ENCODE measurements at regions not wholly inside any gene's neighbourhood (a gene's known extent, or its start where the extent isn't known, plus 50 kb on each side); places are given as distances from the start of the nearest gene placed in this dataset.

DNA sequence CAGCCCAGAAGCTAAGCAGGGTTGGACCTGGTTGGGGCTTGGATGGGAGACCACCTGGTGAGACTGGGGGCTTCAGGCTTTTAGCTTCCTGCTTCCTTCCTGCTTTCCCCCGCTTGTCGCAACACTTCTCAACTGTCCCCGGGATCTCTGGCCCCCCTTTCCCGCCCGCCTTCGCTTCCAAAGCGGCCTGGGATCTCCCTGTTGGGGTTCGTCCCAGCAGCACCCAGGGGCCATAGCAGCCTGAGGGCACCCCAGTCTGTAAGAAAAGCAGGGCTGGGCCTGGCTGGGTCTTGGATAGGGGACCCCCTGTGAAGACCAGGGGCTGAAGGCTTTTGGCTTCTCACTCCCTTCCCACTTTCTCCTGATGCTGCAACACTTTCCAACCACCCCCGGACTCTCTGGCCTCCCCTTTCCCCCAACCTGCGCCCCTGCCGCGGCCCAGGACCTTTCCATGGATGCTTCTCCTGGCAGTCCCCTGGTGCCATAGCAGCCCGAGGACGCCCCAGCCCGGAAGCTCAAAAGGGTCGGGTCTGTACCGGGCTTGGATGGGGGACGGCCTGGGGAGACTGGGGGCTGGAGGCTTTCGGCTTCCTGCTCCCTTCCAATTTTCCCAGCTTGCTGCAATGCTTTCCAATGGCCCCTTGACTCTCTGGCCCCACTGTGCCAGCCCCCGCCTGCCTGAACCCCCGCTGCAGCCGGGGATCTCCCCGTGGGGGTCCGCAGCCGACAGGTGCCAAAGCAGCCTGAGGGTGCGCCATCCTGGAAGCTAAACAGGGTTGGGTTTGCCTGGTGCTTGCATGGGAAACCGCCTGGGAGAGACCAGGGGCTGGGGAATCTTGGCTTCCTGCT, 2276.2 kb downstream of the TP53TG3F start:
- DNase-seq = no peak

DNA sequence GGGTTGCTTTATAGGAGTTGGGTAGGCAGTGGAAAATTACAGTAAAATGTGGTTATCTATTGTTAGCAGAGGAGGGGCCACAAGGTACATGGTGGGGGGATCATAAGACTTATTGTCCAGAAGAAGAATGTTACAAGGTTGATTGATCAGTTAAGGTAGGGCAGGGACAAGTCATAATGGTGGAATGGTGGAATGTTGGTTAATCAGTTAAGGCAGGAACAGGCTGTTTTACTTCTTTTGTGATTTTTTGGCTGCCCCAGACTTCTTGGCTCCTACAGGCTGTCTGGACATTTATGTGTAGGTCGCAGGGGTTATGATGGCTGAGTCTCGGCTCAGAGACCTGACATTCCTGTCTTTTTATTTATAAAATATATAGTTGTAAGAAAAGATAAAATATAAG, 2277.1 kb downstream of the TP53TG3F start:
- DNase-seq = no peak

DNA sequence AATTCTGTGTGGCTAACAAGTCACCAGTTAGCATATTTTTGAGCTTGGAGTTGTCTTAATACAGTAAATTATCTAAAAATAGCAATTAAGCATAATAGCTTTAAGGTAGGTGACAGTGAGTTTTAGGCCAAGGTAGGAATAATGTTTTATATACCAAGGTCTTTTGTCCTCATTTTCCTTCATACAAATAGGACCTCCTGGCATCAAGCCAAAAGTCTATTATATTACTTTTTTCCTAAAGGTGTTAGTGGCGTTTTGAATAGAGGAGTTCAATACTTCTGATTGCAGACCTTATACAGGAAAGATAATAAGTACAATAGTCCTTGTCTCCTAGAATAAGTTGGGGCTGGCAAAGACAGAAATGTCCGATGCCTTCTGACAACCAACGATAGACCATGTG, 2277.7 kb downstream of the TP53TG3F start:
- no peak for DNase-seq

DNA sequence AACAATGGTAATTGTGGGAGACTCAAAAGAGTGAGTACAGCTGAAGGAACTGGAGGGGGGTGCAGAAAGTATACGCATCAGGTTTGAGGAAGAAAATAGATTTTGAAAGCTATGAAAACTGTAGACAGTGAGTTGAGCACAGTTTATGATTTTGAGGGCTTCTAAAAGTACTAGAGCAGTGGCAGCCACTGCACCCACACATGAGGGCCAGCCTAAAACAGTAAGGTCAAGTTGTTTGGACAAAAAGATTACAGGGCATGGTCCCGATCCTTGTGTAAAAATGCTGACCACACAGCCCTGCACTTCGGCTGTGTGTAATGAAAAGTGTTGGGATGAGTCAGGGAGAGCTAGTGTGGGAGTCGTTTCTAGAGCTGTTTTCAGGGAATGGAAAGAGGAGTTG, 2282.1 kb downstream of the TP53TG3F start:
- DNase-seq = no peak

DNA sequence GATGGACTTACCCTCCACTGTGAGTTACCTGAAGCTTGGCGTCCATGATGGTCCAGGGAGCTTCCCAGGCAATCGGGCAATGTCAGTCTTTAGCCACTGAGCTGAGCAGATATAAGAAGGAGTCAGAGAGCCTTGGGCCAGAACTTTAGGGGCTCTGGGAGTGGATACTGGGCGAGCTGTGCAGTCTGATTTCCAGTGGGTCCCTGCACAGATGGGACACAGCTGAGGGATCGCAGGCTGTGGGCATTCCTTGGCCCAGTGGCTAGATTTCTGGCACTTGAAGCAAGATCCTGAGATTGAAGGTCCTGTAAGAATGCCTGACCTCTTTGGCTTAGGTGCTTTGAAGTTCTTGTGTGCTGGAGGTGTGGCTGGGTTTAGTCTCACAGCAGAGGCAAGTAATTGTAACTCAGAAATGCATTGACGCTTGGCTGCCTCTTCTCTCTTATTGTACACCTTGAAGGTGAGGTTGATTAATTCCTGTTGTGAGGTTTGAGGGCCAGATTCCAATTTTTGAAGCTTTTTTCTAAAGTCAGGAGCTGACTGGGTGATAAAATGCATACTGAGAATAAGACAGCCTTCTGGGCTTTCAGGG, 2283.8 kb downstream of the TP53TG3F start:
- no peak for DNase-seq

DNA sequence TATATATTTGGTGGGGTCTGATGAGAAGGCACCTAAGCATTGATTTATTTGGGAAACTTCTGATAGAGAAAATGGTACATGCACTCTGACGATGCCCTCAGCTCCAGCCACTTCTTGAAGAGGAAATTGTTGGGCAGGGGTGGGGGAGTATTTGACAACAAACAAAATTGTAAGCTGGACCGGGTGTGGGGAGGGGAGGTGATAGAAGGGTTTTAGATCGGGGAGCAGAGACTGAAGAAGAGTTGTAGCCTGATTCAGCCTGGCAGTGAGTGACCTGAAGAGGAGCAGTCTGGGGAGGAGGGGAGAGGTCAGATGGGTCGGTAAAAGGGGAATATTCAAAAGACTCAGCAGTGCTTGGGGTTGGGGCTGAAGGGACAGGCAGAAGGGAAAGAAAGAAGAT, 2284.7 kb downstream of the TP53TG3F start:
- no peak for DNase-seq

DNA sequence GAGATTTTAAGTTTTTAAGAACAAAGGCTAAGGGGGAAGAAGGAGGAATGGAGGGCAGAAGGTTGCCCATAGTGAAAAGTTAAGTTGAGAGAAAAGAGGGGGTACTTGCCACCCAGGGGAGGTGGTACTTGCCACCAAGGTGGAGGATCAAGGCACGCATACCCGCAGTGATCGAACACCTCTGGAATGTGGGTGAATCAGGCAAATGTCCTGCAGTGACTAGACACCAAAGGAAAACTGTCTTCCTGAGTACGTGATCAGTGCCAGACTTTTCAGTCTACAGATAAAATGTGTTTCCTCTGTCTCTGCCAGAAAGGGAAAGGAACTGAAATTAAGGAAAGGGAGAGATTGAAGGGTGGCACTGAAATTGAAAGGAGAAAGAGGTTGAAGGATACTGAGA, 2285.3 kb downstream of the TP53TG3F start:
- DNase-seq = no peak

DNA sequence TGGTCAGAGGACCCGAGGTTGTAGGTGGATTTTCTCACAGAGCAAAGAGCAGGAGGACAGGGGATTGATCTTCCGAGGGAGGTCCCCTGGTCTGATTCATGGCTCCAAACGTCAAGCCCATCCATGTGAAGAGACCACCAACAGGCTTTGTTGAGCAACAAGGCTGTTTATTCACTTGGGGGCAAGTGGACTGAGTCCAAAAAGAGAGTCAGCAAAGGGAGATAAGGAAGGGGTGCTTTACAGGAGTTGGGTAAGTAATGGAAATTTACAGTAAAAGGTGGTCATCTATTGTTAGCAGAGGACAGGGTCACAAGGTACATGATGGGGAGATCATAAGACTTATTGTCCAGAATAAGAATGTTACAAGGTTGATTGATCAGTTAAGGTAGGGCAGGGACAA, 2285.8 kb downstream of the TP53TG3F start:
- no peak for DNase-seq

DNA sequence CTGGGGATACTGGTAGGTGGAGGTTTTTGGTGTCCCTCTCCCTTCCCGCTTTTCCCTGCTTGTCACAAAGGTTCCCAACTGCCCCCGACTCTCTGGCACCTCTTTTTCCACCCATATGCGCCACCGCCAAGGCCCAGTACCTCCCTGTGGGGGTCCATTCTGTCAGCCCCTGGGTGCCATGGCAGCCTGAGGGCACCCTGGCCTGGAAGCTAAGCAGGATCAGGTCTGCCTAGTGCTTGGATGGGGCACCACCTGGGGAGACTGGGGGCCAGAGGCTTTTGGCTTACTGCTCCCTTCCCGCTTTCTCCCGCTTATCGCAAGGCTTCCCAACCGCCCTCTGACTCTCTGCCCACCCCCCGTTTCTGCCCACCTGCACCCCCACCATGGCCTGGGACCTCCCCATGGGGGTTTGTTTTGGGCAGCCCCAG, 2286.4 kb downstream of the TP53TG3F start:
- no peak for DNase-seq

DNA sequence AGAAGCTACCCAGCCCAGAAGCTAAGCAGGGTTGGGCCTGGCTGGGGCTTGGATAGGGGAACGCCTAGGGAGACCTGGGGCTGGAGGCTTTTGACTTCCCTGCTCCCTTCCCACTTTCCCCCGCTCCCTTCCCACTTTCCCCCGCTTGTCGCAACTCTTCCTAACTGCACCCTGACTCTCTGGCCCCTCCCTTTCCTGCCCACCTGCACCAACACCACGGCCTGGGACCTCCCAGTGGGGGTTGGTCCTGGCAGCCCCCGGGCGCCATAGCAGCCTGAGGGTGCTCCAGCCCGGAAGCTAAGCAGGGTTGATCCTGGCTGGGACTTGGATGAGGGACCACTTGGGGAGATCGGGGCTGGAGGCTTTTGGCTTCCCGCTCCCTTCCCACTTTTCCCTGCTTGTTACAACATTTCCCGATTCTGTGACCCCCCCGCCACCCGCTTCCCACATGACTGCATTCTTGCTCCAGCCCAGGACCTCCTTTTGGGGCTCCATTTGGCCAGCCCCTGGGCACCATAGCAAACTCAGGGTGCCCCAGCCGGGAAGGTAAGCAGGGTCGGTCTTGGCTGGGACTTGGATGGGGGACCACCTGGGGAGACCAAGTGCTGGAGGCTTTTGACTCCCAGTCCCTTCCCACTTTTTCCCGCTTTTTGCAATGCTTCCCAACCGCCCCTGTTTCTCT, 2287.0 kb downstream of the TP53TG3F start:
- no peak for DNase-seq

DNA sequence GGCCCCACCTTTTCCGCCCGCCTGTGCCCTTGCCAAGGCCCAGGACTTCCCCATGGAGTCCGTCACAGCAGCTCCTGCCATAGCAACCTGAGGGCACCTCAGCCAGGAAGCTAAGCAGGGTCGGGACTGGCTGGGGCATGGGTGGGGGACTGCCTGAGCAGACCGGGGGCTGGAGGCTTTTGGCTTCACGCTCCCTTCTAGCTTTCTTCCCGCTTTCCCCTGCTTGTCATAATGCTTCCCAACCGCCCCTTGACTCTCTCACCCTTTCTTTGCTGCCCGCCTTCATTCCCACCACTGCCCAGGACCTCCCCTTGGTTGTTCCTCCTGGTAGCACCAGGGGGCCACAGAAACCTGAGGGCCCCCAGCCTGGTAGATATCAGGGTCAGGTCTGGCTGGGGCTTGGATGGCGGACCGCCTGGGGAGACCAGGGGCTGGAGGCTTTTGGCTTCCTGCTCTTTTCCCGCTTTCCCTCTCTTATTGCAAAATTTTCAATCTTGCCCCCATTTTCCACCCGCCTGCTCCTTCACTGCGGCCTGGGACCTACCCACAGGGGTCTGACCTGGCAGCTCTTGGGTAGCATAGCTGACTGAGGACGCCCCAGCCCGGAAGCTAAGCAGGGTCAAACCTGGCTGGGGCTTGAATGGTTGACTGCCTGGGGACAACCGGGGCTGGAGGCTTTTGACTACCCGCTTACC, 2287.7 kb downstream of the TP53TG3F start:
- DNase-seq = no peak

DNA sequence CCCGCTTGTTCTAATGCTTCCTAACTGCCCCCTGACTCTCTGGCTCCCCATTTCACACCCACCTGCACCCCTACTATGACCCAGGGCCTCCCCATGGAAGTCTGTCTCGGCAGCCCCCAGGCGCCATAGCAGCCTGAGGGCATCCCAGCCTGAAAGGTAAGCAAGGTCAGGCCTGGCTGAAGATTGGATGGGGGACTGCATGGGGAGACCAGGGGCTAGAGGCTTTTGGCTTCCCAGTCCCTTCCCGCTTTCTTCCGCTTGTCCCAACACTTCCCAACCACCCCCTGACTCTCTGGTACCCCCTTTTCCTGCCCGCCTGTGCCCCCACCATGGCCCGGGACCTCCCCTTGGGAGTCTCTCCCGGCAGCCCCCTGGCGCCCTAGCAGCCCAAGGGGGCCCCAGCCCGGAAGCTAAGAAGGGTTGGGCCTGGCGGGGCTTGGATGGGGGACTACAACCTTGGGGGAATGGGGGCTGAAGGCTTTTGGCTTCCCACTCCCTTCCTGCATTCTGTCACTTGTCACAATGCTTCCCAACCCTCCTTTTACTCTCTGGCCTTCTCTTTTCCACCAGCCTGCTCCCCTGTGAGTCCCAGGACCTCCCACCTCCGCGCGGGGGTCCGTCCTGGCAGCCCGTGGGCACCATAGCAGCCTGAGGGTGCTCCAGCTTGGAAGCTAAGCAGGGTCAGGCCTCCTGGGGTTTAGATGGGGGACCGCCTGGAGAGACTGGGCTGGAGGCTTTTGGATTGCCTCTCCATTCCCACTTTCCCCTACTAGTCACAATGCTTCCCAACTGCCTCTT, 2288.4 kb downstream of the TP53TG3F start:
- no peak for DNase-seq

DNA sequence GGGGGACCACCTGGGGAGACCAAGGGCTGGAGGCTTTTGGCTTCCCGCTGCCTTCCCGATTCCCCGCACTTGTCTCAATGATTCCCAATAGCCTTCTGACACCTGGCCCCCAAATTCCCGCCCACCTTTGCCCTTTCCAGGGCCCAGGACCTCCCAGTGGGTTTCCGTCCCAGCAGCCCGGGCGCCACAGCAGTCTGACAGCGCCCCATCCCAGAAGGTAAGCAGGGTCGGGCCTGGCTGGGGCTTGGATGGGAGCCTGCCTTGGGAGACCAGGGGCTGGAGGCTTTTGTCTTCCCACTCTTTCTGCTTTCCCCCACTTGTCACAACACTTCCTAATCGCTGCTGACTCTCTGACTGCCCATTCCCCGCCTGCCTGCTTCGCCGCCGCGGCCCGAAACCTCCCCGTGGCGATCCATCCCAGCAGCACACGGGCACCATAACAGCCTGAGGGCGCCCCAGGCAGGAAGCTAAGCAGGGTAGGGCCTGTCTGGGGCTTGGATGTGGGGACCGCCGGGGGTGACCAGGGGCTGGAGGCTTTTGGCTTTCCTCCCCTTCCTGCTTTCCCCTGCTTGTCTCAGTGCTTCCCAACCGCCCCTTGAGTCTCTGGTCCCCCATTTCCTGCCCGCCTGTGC, 2289.3 kb downstream of the TP53TG3F start:
- no peak for DNase-seq

DNA sequence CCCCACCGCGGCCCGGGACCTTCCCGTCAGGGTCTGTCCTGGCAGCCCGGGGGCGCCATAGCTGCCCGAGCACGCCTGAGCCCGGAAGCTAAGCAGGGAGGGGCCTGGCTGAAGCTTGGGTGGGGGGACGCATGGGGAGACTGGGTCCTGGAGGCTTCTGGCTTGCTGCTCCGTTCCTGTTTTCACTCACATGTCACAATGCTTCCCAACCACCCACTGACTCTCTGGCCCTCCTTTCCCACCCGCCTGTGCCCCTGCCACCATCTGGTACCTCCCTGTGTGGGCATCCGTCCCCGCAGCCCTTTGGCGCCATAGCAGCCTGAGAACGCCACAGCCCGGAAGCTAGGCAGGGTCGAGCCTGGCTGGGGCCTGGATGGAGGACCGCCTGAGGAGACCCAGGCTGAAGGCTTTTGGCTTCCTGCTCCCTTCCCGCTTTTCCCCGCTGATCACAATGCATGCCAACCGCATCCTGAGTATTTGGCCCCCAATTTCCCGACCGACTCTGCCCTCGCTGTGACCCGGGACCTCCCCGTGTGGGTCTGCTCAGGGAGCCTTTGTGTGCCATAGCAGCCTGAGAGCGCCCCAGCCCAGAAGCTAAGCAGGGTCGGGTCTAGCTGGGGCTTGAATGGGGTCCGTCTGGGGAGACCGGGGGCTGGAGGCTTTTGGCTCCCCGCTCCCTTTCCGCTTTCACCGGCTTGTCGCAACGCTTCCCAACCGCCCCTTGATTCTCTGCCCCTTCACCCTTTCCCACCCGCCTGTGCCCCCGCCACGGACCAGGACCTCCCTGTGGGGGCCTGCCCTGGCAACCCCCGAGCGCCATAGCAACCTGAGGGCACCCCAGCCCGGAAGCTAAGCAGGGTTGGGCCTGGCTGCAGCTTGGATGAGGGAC, 2290.1 kb downstream of the TP53TG3F start:
- no peak for DNase-seq

DNA sequence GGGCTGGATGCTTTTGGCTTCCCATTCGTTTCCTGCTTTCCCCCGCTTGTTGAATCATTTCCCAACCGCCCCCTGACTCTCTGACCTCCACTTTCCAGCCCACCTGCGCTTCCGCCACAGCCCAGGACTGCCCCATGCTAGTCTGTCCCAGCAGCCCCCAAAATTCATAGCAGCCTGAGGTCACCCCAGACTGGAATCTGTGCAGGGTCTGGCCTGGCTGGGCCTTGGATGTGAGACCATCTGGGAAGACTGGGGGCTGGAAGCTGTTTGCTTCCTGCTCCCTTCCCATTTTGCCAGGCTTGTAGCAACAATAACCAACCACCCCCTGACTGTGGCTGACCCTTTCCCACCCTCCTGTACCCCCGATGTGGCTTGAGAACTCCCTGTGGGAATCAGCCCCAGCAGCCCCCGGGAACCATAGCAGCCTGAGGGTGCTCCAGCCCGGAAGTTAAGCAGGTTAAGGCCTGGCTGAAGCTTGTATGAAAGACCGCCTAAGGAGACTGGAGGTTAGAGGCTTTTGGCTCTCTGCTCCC, 2290.8 kb downstream of the TP53TG3F start:
- DNase-seq = no peak

DNA sequence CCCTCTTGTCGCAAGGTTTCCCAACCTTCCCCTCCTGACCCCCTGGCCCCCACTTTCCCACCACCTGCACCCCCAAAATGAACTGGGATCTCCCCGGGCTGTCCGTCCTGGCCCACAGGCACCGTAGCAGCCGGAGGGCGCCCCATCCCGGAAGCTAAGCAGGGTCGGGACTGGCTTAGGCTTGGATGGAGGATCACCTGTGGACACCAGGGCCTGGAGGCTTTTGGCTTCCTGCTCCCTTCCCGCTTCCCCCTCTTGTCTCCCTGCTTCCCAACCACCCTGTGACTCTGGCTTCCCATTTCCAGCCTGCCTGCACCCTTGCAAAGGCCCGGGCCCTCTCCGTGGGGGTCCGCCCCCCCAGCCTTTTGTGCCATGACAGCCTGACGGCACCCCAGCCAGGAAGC, 2291.3 kb downstream of the TP53TG3F start:
- no peak for DNase-seq

DNA sequence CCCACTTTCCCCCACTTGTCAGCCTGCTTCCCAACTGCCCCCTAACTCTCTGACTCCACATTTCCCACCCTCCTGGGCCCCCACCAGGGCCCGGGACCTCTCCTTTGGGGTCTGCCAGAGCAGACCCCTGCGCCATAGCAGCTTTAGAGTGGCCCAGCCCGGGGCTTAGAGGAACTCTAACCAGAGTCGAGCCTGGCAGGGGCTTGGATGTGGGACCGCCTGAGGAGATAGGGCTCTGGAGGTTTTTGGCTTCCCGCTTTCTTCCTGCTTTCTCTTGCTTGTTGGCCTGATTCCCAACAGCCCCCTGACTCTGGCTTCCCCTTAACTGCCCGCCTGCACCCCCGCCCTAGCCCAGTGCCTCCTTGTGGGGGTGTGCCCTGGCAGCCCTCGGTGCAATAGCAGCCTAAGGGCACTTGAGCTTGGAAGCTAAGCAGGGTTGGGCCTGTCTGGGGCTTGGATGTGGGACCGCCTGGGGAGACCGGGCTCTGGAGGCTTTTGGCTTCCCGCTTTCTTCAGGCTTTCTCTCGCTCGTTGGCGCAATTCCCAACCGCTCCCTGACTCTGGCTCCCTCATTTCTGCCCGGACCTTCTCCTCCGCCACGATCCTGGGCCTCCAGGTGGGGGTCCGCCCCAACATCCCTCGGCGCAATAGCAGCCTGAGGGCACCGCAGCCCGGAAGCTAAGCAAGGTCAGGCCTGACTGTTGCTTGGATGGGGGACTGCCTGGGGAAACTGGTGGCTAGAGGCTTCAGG, 2292.0 kb downstream of the TP53TG3F start:
- DNase-seq = no peak

DNA sequence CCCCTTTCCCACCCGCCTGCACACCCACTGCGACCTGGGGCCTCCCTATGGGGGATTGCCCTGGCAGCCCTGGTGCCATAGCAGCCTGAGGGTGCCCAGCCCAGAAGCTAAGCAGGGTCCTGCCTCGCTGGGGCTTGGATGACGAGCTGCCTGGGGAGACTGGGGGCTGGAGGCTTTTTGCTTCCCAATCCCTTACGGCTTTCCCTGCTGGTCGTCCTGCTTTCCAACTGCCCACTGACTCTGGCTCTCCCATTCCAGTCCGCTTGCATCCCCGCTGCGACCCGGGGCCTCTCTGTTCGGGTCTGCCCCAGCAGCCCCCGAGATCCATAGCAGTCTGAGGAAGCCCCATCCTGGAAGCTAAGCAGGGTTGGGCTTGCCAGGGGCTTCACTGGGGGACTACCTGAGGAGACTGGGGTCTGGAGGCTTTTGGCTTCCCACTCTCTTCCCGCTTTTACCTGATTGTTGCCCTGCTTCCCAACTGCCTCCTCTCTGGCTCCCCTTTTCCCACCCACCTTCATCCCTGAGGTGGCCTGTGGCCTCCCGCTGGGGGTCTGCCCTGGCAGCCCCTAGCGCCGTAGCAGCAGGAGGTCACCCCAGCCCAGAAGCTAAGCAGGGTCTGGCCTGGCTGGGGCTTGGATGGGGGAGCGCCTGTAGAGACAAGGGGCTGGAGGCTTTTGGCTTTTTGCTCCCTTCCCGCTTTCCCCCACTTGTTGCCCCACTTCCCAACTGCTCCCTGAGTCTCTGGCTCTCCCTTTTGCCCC, 2292.8 kb downstream of the TP53TG3F start:
- no peak for DNase-seq
